ENCODE measurements at regions not wholly inside any gene's neighbourhood (a gene's known extent, or its start where the extent isn't known, plus 50 kb on each side); places are given as distances from the start of the nearest gene placed in this dataset.

GRCh38 chr9:106304401-106304920 lies 558.5 kb upstream of the ZNF462 start:
- no peak overlapping the region for H3K27ac ChIP-seq
- TF ChIP-seq CTCF (IDR thresholded peaks at IDR 0.05), result no peak
- no peak for TF ChIP-seq ZFX (IDR thresholded peaks at IDR 0.05; ENCODE audit: borderline replicate concordance)

DNA sequence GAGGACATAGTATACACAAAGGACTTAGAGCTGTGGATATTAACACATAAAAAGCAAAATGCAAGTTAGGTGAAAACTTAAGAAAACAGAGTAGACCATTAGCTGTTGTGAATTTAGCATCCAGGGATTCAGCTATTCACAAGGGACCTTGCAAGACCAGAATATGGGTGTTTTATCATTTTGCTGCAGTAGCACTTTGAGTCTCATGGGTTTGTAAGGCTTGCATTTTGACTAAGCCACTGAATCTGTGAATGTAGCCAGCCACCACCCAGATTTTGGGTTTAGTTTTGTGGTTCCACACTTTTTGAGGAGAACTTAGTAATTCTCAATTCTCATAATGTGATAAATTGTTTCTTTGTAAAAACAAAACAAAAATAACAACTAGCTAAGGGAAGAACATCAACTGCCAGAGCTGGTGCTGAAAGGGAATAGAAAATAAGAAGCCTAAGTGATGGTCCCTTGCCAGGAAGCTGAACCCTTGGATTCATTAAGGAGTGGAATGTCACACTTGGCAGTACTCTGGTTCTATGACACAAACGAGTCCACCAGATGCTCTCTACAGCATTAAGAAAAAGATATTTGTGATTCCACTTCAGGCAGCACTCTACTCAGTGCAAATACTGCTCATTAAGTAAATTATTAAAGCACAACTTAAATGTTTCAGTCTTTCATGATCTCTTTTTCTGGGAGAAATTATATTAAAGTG lies 557.4 kb upstream of the ZNF462 start:
- H3K27ac ChIP-seq, result no peak overlapping the region
- TF ChIP-seq CTCF (IDR thresholded peaks at IDR 0.05) (no peak), ZFX (IDR thresholded peaks at IDR 0.05; ENCODE audit: borderline replicate concordance) (no peak)

GRCh38 chr9:106307670-106308069 lies 555.3 kb upstream of the ZNF462 start:
- H3K27ac ChIP-seq, result no peak overlapping the region
- TF ChIP-seq ZFX (IDR thresholded peaks at IDR 0.05; ENCODE audit: borderline replicate concordance) (no peak), CTCF (IDR thresholded peaks at IDR 0.05) (no peak)

DNA sequence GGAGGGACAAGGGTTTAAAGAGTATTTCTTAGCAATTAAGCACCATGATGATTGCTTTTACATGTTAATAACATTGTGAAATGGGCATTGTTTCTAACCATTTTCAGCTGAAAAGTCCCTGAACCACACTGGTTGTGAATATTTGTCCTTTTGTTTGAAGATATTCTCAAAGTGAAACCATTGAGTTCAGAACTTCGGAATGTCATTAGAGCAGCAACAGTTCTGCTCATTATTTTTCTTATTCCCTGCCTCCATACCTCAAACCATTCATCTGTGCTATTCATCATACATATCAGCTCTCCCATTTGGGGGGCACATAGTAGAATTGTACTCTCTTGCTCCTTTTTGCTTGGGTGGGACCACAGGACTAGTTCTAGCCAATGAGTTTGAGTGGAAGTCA lies 553.0 kb upstream of the ZNF462 start:
- TF ChIP-seq ZFX (IDR thresholded peaks at IDR 0.05; ENCODE audit: borderline replicate concordance) (no peak), CTCF (IDR thresholded peaks at IDR 0.05) (no peak)
- no peak overlapping the region for H3K27ac ChIP-seq

GRCh38 chr9:106310782-106311181 lies 552.2 kb upstream of the ZNF462 start:
- H3K27ac ChIP-seq, result no peak overlapping the region

GRCh38 chr9:106312906-106313305 lies 550.1 kb upstream of the ZNF462 start:
- H3K27ac ChIP-seq, result no peak overlapping the region
- no peak for TF ChIP-seq ZFX (IDR thresholded peaks at IDR 0.05; ENCODE audit: borderline replicate concordance)
- TF ChIP-seq CTCF (IDR thresholded peaks at IDR 0.05), result no peak

More at GRCh38 chr9:106310782-106311181, 552.2 kb upstream of the ZNF462 start:
- TF ChIP-seq ZFX (IDR thresholded peaks at IDR 0.05; ENCODE audit: borderline replicate concordance), result no peak
- no peak for TF ChIP-seq CTCF (IDR thresholded peaks at IDR 0.05)

- H3K27ac ChIP-seq, result no peak overlapping the region
- TF ChIP-seq ZFX (IDR thresholded peaks at IDR 0.05; ENCODE audit: borderline replicate concordance) (no peak), CTCF (IDR thresholded peaks at IDR 0.05) (no peak)
These were observed 548.5 kb upstream of the ZNF462 start for GRCh38 chr9:106314476-106314875.

All from 22Rv1 (cell line).